Liver (tissue), 8 donors: ENCODE measurements at regions not wholly inside any gene's neighbourhood (a gene's known extent, or its start where the extent isn't known, plus 50 kb on each side); places are given as distances from the start of the nearest gene placed in this dataset.

Experiments
- DNase-seq: peaks from one replicate; pipeline ENCODE4 v3.0.0-alpha.2; 2017; ENCODE audit warnings: low spot score
- H3K27ac ChIP-seq, 2 donors: one replicate each; pipeline ENCODE4 v1.7.0; 2013; ENCODE audit warnings: inconsistent platforms in 2 of 2, low read length in 2 of 2, control low read depth in 1 of 2, low read depth in 1 of 2, mild to moderate bottlenecking in 1 of 2
- H3K27me3 ChIP-seq, 4 donors: one replicate each; pipeline versions ENCODE4 v1.6.1 to v1.7.0; 2013; ENCODE audit warnings: low read length in 3 of 4, inconsistent platforms in 1 of 4, mild to moderate bottlenecking in 1 of 4, moderate library complexity in 1 of 4; ENCODE audit not compliant: control insufficient read depth in 4 of 4, insufficient read depth in 4 of 4
- H3K36me3 ChIP-seq, 4 donors: one replicate each; pipeline versions ENCODE4 v1.6.1 to v1.7.0; 2013; ENCODE audit warnings: low read length in 3 of 4, mild to moderate bottlenecking in 3 of 4, low read depth in 1 of 4, moderate library complexity in 1 of 4; ENCODE audit not compliant: control insufficient read depth in 4 of 4, insufficient read depth in 3 of 4
- H3K4me1 ChIP-seq, 4 donors: one replicate each; pipeline versions ENCODE4 v1.6.1 to v1.7.0; 2013; ENCODE audit warnings: low read length in 3 of 4, mild to moderate bottlenecking in 3 of 4, moderate library complexity in 1 of 4; ENCODE audit not compliant: control insufficient read depth in 4 of 4, insufficient read depth in 4 of 4
- H3K4me3 ChIP-seq, 3 donors: one replicate each; pipeline versions ENCODE4 v1.6.1 to v1.7.0; 2013; ENCODE audit warnings: low read length in 3 of 3, control low read depth in 1 of 3, low read depth in 1 of 3, mild to moderate bottlenecking in 1 of 3
- H3K9ac ChIP-seq, 2 donors: one replicate each; pipeline ENCODE4 v1.7.0; 2013; ENCODE audit warnings: low read length in 2 of 2, mild to moderate bottlenecking in 2 of 2, moderate library complexity in 2 of 2, control low read depth in 1 of 2, low read depth in 1 of 2
- H3K9me3 ChIP-seq, 4 donors: one replicate each; pipeline versions ENCODE4 v1.6.1 to v1.7.0; 2013; ENCODE audit warnings: low read length in 3 of 4; ENCODE audit not compliant: control insufficient read depth in 4 of 4
- EGR1 ChIP-seq, 2 donors: IDR thresholded peaks; 2 replicates each; pipeline ENCODE4 v1.6.1; 2016 to 2018; ENCODE audit warnings: antibody characterized with exemption in 2 of 2, low read depth in 2 of 2
- FOXA1 ChIP-seq: IDR thresholded peaks from 2 replicates; pipeline ENCODE4 v1.6.1; 2016; ENCODE audit warnings: antibody characterized with exemption
- FOXA2 ChIP-seq: IDR thresholded peaks from 2 replicates; pipeline ENCODE4 v1.6.1; 2016; ENCODE audit warnings: antibody characterized with exemption
- HNF4G ChIP-seq: IDR thresholded peaks from 2 replicates; pipeline ENCODE4 v1.6.1; 2016; ENCODE audit warnings: antibody characterized with exemption
- JUND ChIP-seq, 2 donors: IDR thresholded peaks; 2 replicates each; pipeline ENCODE4 v1.6.1; 2016; ENCODE audit warnings: antibody characterized with exemption in 2 of 2
- NR2F2 ChIP-seq: IDR thresholded peaks from 2 replicates; pipeline ENCODE4 v1.6.1; 2016; ENCODE audit warnings: antibody characterized with exemption
- RAD21 ChIP-seq, 2 donors: IDR thresholded peaks; 2 replicates each; pipeline ENCODE4 v1.6.1; 2016; ENCODE audit warnings: antibody characterized with exemption in 2 of 2, mild to moderate bottlenecking in 2 of 2
- RXRA ChIP-seq, 2 donors: IDR thresholded peaks; 2 replicates each; pipeline ENCODE4 v1.6.1; 2017 to 2018; ENCODE audit warnings: antibody characterized with exemption in 2 of 2, mild to moderate bottlenecking in 1 of 2
- SP1 ChIP-seq: IDR thresholded peaks from 2 replicates; pipeline ENCODE4 v1.6.1; 2018; ENCODE audit warnings: antibody characterized with exemption, mild to moderate bottlenecking
- YY1 ChIP-seq: IDR thresholded peaks from 2 replicates; pipeline ENCODE4 v1.6.1; 2016; ENCODE audit warnings: antibody characterized with exemption, mild to moderate bottlenecking
- WGBS: extraction: QIAGEN DNeasy Blood & Tissue Kit; methylation state at CpG from one replicate; pipeline ENCODE4 v1.1.7; 2013; 5-methylcytosine and 5-hydroxymethylcytosine counted together
- TF ChIP-seq, protein P1 (sequence below): IDR thresholded peaks from 2 replicates; pipeline ENCODE4 v1.6.1; 2016; ENCODE audit warnings: antibody characterized with exemption, mild to moderate bottlenecking
- TF ChIP-seq, protein P2 (sequence below): IDR thresholded peaks from 2 replicates; pipeline ENCODE4 v1.6.1; 2016; ENCODE audit warnings: antibody characterized with exemption
- TF ChIP-seq, protein P3 (sequence below): IDR thresholded peaks from 2 replicates; pipeline ENCODE4 v1.6.1; 2016; ENCODE audit warnings: antibody characterized with exemption
- TF ChIP-seq, protein P4 (sequence below): fragments of 150-350 bp; IDR thresholded peaks from 2 replicates; pipeline ENCODE4 v1.5.1; 2017; ENCODE audit warnings: improper control_type of control experiment, low read depth, low read length; ENCODE audit not compliant: missing input control
- donor health status: healthy.
- donor health status: healthy.
- donor health status: healthy.
- donor health status: healthy.
- donor health status: healthy.

DNA sequence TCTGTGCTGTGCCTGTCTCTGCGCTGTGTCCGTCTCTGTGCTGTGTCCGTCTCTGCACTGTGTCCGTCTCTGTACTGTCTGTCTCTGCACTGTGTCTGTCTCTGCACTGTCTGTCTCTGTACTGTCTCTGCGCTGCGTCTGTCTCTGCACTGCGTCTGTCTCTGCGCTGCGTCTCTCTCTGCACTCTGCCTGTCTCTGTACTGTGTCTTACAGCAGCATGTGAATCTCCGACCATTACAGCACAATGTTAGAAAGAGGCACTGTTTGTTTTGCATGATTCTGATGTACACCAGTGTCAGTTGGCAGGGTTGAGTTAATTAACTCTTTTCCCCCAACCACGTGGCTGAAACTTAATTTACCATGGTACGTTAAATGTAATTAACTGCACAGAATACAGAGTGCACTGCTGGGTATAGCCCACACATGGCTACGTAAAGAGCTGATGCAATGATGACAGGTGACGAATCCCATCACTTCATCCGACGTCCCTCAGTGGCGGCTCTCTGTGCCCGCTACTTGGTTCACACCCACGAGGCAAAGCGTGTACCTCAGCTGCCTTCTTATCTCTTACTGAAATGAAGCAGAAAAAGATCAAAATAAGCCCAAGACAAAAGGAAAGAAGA lies 127.7 kb upstream of the SFSWAP start:
- Histone ChIP-seq H3K4me3 (no peak overlapping the region), H3K4me1 (no peaks in the 10 kb centered on the region), H3K36me3 (no peaks in the 10 kb centered on the region), H3K27ac (no peak overlapping the region), H3K27me3 (peaks cover 0 to 8% (median 2%) of the 10 kb centered on the region in 4 donors), H3K9ac (no peak overlapping the region), H3K9me3 (peaks cover 0 to 5% (median 2%) of the 10 kb centered on the region in 4 donors)
- DNase-seq, result no peak
- WGBS, result 70% methylated on average over 20 of the region's 20 CpGs
- TF ChIP-seq FOXA1, result no peak
- no peak for TF ChIP-seq SP1
- TF ChIP-seq, protein P1, sequence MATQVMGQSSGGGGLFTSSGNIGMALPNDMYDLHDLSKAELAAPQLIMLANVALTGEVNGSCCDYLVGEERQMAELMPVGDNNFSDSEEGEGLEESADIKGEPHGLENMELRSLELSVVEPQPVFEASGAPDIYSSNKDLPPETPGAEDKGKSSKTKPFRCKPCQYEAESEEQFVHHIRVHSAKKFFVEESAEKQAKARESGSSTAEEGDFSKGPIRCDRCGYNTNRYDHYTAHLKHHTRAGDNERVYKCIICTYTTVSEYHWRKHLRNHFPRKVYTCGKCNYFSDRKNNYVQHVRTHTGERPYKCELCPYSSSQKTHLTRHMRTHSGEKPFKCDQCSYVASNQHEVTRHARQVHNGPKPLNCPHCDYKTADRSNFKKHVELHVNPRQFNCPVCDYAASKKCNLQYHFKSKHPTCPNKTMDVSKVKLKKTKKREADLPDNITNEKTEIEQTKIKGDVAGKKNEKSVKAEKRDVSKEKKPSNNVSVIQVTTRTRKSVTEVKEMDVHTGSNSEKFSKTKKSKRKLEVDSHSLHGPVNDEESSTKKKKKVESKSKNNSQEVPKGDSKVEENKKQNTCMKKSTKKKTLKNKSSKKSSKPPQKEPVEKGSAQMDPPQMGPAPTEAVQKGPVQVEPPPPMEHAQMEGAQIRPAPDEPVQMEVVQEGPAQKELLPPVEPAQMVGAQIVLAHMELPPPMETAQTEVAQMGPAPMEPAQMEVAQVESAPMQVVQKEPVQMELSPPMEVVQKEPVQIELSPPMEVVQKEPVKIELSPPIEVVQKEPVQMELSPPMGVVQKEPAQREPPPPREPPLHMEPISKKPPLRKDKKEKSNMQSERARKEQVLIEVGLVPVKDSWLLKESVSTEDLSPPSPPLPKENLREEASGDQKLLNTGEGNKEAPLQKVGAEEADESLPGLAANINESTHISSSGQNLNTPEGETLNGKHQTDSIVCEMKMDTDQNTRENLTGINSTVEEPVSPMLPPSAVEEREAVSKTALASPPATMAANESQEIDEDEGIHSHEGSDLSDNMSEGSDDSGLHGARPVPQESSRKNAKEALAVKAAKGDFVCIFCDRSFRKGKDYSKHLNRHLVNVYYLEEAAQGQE, result no peak

DNA sequence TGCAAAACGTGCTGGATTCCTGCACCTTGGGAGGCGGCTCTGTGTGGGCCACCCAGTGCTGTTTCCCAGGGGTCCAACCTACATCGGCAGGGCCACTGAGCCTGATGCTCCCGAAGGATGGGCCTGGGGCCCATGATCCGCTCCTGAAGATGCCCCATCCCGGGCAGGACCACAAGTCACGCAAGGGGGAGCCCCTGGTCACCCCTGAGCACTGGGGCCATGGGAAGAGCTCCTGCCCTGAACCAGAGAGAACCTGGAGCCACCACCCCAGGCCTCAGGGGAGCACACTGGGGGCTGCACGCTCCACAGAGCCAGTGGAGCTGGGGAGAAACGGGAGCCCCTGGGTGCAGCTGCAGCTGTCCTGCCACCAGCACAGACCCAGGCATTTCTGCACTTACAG lies 124.6 kb upstream of the SFSWAP start:
- TF ChIP-seq RXRA (IDR thresholded peaks at IDR 0.05) (no peak), EGR1 (IDR thresholded peaks at IDR 0.05; ENCODE audit: low read depth in 2 of 2) (no peak), FOXA1 (no peak), FOXA2 (no peak), NR2F2 (no peak), YY1 (no peak), RAD21 (IDR thresholded peaks at IDR 0.05) (no peak), SP1 (no peak), HNF4G (no peak), JUND (IDR thresholded peaks at IDR 0.05) (no peak)
- TF ChIP-seq, protein P2, sequence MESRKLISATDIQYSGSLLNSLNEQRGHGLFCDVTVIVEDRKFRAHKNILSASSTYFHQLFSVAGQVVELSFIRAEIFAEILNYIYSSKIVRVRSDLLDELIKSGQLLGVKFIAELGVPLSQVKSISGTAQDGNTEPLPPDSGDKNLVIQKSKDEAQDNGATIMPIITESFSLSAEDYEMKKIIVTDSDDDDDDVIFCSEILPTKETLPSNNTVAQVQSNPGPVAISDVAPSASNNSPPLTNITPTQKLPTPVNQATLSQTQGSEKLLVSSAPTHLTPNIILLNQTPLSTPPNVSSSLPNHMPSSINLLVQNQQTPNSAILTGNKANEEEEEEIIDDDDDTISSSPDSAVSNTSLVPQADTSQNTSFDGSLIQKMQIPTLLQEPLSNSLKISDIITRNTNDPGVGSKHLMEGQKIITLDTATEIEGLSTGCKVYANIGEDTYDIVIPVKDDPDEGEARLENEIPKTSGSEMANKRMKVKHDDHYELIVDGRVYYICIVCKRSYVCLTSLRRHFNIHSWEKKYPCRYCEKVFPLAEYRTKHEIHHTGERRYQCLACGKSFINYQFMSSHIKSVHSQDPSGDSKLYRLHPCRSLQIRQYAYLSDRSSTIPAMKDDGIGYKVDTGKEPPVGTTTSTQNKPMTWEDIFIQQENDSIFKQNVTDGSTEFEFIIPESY, result no peak
- TF ChIP-seq, protein P3, sequence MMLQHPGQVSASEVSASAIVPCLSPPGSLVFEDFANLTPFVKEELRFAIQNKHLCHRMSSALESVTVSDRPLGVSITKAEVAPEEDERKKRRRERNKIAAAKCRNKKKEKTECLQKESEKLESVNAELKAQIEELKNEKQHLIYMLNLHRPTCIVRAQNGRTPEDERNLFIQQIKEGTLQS, result no peak
- TF ChIP-seq, protein P4, sequence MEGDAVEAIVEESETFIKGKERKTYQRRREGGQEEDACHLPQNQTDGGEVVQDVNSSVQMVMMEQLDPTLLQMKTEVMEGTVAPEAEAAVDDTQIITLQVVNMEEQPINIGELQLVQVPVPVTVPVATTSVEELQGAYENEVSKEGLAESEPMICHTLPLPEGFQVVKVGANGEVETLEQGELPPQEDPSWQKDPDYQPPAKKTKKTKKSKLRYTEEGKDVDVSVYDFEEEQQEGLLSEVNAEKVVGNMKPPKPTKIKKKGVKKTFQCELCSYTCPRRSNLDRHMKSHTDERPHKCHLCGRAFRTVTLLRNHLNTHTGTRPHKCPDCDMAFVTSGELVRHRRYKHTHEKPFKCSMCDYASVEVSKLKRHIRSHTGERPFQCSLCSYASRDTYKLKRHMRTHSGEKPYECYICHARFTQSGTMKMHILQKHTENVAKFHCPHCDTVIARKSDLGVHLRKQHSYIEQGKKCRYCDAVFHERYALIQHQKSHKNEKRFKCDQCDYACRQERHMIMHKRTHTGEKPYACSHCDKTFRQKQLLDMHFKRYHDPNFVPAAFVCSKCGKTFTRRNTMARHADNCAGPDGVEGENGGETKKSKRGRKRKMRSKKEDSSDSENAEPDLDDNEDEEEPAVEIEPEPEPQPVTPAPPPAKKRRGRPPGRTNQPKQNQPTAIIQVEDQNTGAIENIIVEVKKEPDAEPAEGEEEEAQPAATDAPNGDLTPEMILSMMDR, result no peak
- no peak overlapping the region for H3K4me3 ChIP-seq

More for the DNA sequence above, 124.6 kb upstream of the SFSWAP start:
- H3K27ac ChIP-seq, result no peak overlapping the region
- no peaks in the 10 kb centered on the region for H3K36me3 ChIP-seq
- WGBS, result 80% methylated on average over 9 of the region's 9 CpGs
- H3K9me3 ChIP-seq, result peaks cover 0 to 5% (median 2%) of the 10 kb centered on the region in 4 donors
- H3K9ac ChIP-seq, result no peak overlapping the region
- DNase-seq, result no peak
- H3K27me3 ChIP-seq, result peaks cover 0 to 5% (median 0%) of the 10 kb centered on the region in 4 donors
- H3K4me1 ChIP-seq, result no peaks in the 10 kb centered on the region
